Lung (tissue), 11 donors: ENCODE measurements at regions not wholly inside any gene's neighbourhood (a gene's known extent, or its start where the extent isn't known, plus 50 kb on each side); places are given as distances from the start of the nearest gene placed in this dataset.

Source experiments
- ATAC-seq: fragments of 200-7000 bp; cut with Tn5 transposase; one replicate; pipeline ENCODE4 v1.9.1; 2020; ENCODE audit warnings: moderate number of reproducible peaks; ENCODE audit not compliant: insufficient read depth, low FRiP score
- DNase-seq, 3 donors: peaks; one replicate each; pipeline ENCODE4 v3.0.0-alpha.2; 2013 to 2017
- H3K27ac ChIP-seq, 2 donors: one replicate each; pipeline ENCODE4 v1.5.1; 2013; ENCODE audit warnings: mild to moderate bottlenecking in 2 of 2, moderate library complexity in 2 of 2, control low read depth in 1 of 2, inconsistent platforms in 1 of 2, low read depth in 1 of 2, low read length in 1 of 2
- H3K27me3 ChIP-seq, 3 donors: one replicate each; pipeline ENCODE4 v1.5.1; 2013; ENCODE audit warnings: low read length in 2 of 3; ENCODE audit not compliant: control insufficient read depth in 3 of 3, insufficient read depth in 3 of 3
- H3K36me3 ChIP-seq, 4 donors: one replicate each; pipeline ENCODE4 v1.5.1; 2013; ENCODE audit warnings: low read length in 4 of 4, mild to moderate bottlenecking in 1 of 4, moderate library complexity in 1 of 4; ENCODE audit not compliant: control insufficient read depth in 4 of 4, insufficient read depth in 4 of 4
- H3K4me1 ChIP-seq, 5 donors: one replicate each; pipeline ENCODE4 v1.5.1; 2013; ENCODE audit warnings: low read length in 5 of 5, mild to moderate bottlenecking in 2 of 5, moderate library complexity in 1 of 5; ENCODE audit not compliant: control insufficient read depth in 5 of 5, insufficient read depth in 5 of 5
- H3K4me3 ChIP-seq: one replicate; pipeline ENCODE4 v1.5.1; 2013; ENCODE audit warnings: mild to moderate bottlenecking, control low read depth, moderate library complexity
- H3K9ac ChIP-seq, 2 donors: one replicate each; pipeline ENCODE4 v1.5.1; 2013; ENCODE audit warnings: low read length in 2 of 2, control low read depth in 1 of 2; ENCODE audit not compliant: insufficient read depth in 1 of 2
- H3K9me3 ChIP-seq, 4 donors: one replicate each; pipeline ENCODE4 v1.5.1; 2013; ENCODE audit warnings: low read length in 3 of 4, mild to moderate bottlenecking in 1 of 4, moderate library complexity in 1 of 4; ENCODE audit not compliant: control insufficient read depth in 4 of 4, insufficient read depth in 3 of 4
- CTCF ChIP-seq: IDR thresholded peaks from 2 replicates; pipeline ENCODE4 v1.5.1; 2012; ENCODE audit warnings: mild to moderate bottlenecking; ENCODE audit errors: control extremely low read depth, extremely low read depth
- WGBS, 2 donors: extraction: QIAGEN DNeasy Blood & Tissue Kit; methylation state at CpG; one replicate each; pipeline ENCODE4 v1.1.7; 2013; 5-methylcytosine and 5-hydroxymethylcytosine counted together
- donor health status: control.
- donor health status: control.
- donor health status: Bipolar disorder and iron deficiency.
- donor health status: healthy.
- donor health status: DM: yes; HTN: yes; CAD: no.

DNA sequence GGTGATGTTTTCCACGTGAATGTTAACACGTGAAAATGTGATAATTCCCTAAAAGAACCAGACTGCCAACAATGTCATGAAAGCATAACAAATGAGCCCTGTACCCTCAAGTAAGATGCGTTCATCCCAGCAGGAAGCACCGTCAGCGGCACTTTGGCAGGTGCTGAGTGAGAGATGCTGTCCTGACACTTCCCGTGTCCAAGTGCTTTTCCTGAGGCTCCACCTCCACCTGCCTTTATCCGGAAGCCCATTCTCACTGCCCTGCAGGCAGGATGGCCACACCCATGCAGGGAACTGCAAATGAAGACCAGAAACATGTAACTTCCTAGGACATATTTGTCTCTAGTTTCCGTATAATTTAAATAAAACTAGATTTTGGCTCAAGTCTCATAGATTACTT lies 238.0 kb upstream of the IRX2 start:
- no peak for TF ChIP-seq CTCF
- WGBS, 2 donors = 38 to 52% methylated on average over 8 of the region's 8 CpGs

DNA sequence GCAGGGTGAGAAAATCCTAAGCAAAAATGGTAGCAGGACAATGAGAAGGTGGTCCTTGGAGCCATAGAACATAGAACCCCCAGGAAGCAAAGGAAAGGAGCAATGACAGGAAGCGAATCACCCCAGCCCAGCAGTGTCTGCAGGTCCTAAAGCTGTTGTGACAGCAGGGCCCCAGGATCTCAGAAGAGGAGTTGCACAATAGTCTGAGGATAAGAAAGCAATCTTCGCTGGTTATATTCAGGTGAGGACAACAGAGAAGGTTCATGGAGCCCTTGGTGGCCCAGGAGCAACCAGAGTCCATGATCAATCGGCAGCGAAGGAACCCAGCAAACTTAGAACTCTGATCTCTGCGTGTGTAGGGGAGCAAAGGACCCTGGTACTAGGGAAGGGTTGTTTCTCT lies 234.8 kb upstream of the IRX2 start:
- Histone ChIP-seq H3K9ac (no peak overlapping the region), H3K4me1 (no peaks in the 10 kb centered on the region), H3K4me3 (no peak overlapping the region), H3K27me3 (no peaks in the 10 kb centered on the region), H3K27ac (no peak overlapping the region), H3K36me3 (no peaks in the 10 kb centered on the region), H3K9me3 (peaks cover 0 to 6% (median 0%) of the 10 kb centered on the region in 4 donors)
- TF ChIP-seq CTCF = no peak
- DNase-seq (no peak), ATAC-seq (no peak)
- WGBS, 2 donors = 85 to 88% methylated on average over 5 of the region's 5 CpGs

More for the DNA sequence above, 238.0 kb upstream of the IRX2 start:
- Histone ChIP-seq H3K27ac (no peak overlapping the region), H3K9me3 (peaks cover 0 to 5% (median 0%) of the 10 kb centered on the region in 4 donors), H3K36me3 (no peaks in the 10 kb centered on the region), H3K4me1 (peaks cover 0 to 1% (median 0%) of the 10 kb centered on the region in 5 donors), H3K9ac (no peak overlapping the region), H3K27me3 (no peaks in the 10 kb centered on the region), H3K4me3 (no peak overlapping the region)
- ATAC-seq (no peak), DNase-seq (no peak)

- 70 to 76% methylated on average over 3 of the region's 3 CpGs for WGBS, 2 donors
- Histone ChIP-seq H3K27me3 (no peaks in the 10 kb centered on the region), H3K36me3 (no peaks in the 10 kb centered on the region), H3K4me1 (no peaks in the 10 kb centered on the region), H3K27ac (no peak overlapping the region), H3K9ac (no peak overlapping the region), H3K9me3 (peaks cover 0 to 7% (median 0%) of the 10 kb centered on the region in 4 donors), H3K4me3 (no peak overlapping the region)
- TF ChIP-seq CTCF = no peak
- ATAC-seq (no peak), DNase-seq (no peak)
Measured at GRCh38 chr5:2985718-2986117, 234.2 kb upstream of the IRX2 start.

- H3K27me3 ChIP-seq = no peaks in the 10 kb centered on the region
- no peaks in the 10 kb centered on the region for H3K36me3 ChIP-seq
- no peak for TF ChIP-seq CTCF
- DNase-seq = no peak
- H3K4me3 ChIP-seq = no peak overlapping the region
- H3K9me3 ChIP-seq = peaks cover 0 to 7% (median 0%) of the 10 kb centered on the region in 4 donors
- ATAC-seq = no peak
- no peak overlapping the region for H3K27ac ChIP-seq
- H3K4me1 ChIP-seq = no peaks in the 10 kb centered on the region
- WGBS, 2 donors = 74% methylated on average over 13 of the region's 13 CpGs
- H3K9ac ChIP-seq = no peak overlapping the region
Measured at GRCh38 chr5:2983583-2984300, 232.3 kb upstream of the IRX2 start.
